Mesodermal cell (in vitro differentiated cells): ENCODE measurements at regions not wholly inside any gene's neighbourhood (a gene's known extent, or its start where the extent isn't known, plus 50 kb on each side); places are given as distances from the start of the nearest gene placed in this dataset.

Experiments used
- H3K27ac ChIP-seq: 2 replicates; pipeline ENCODE4 v1.7.0; 2013; ENCODE audit warnings: mild to moderate bottlenecking, low read depth, low read length, moderate library complexity; ENCODE audit not compliant: severe bottlenecking
- H3K36me3 ChIP-seq: 2 replicates; pipeline ENCODE4 v1.7.1; 2013; ENCODE audit warnings: mild to moderate bottlenecking, low read length, moderate library complexity; ENCODE audit not compliant: control insufficient read depth, insufficient read depth
- H3K4me1 ChIP-seq: one replicate; pipeline ENCODE4 v1.7.1; 2013; ENCODE audit warnings: mild to moderate bottlenecking, low read length; ENCODE audit not compliant: insufficient read depth, control insufficient read depth, poor library complexity, severe bottlenecking
- H3K4me3 ChIP-seq: 2 replicates; pipeline ENCODE4 v1.7.0; 2013; ENCODE audit warnings: low read length, control low read depth, mild to moderate bottlenecking; ENCODE audit not compliant: insufficient read depth, poor library complexity, severe bottlenecking; ENCODE audit errors: extremely low read depth
- H3K9me3 ChIP-seq: 2 replicates; pipeline ENCODE4 v1.7.1; 2013; ENCODE audit warnings: mild to moderate bottlenecking, low read length, moderate library complexity; ENCODE audit not compliant: control insufficient read depth
- WGBS, 2 experiments: methylation state at CpG; one replicate each; pipeline ENCODE4 v1.1.5; 2013; ENCODE audit warnings: missing lambda C conversion rate in 2 of 2; ENCODE audit not compliant: insufficient coverage in 2 of 2; 5-methylcytosine and 5-hydroxymethylcytosine counted together

GRCh38 chr1:90650401-90650800, 66.7 kb downstream of the BARHL2 start:
- no peaks in the 10 kb centered on the region for H3K36me3 ChIP-seq
- H3K4me3 ChIP-seq, result no peak overlapping the region
- no peaks in the 10 kb centered on the region for H3K4me1 ChIP-seq
- H3K27ac ChIP-seq, result no peak overlapping the region
- WGBS, 2 experiments, result 85 to 91% methylated on average over 4 of the region's 4 CpGs
- H3K9me3 ChIP-seq, result no peaks in the 10 kb centered on the region

DNA sequence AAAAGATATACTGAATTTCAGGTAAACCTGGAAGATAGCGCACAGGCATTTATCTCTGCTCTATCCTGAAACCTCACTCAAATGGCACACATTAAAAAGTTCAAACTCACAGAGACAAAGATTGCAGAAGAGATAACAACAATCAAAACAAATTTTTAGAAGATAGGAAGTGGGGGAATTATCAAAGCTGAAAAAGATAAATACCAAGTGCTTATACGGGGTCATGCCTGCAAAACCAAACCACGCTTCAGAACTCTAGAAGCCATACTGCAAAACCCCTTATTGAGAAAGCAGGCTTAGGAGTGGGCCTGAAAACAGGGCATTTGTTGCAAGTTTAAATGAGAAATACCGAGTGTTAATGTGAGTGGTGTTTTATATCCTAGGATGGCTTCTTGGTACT, 76.8 kb downstream of the BARHL2 start:
- Histone ChIP-seq H3K27ac (no peak overlapping the region), H3K4me3 (no peak overlapping the region), H3K4me1 (no peaks in the 10 kb centered on the region), H3K9me3 (no peaks in the 10 kb centered on the region), H3K36me3 (no peaks in the 10 kb centered on the region)
- WGBS, 2 experiments, result 100% methylated on average over 1 of the region's 4 CpGs

- no peaks in the 10 kb centered on the region for H3K9me3 ChIP-seq
- H3K27ac ChIP-seq, result no peak overlapping the region
- no peaks in the 10 kb centered on the region for H3K4me1 ChIP-seq
- H3K36me3 ChIP-seq, result no peaks in the 10 kb centered on the region
- no peak overlapping the region for H3K4me3 ChIP-seq
- WGBS, 2 experiments, result 97 to 100% methylated on average over 1 to 5 of the region's 5 CpGs
These were observed 94.4 kb downstream of the BARHL2 start for GRCh38 chr1:90622666-90623065.

GRCh38 chr1:90621986-90622385, 95.1 kb downstream of the BARHL2 start:
- Histone ChIP-seq H3K36me3 (no peaks in the 10 kb centered on the region), H3K9me3 (no peaks in the 10 kb centered on the region), H3K27ac (no peak overlapping the region), H3K4me3 (no peak overlapping the region), H3K4me1 (no peaks in the 10 kb centered on the region)
- 94 to 100% methylated on average over 1 to 2 of the region's 3 CpGs for WGBS, 2 experiments

DNA sequence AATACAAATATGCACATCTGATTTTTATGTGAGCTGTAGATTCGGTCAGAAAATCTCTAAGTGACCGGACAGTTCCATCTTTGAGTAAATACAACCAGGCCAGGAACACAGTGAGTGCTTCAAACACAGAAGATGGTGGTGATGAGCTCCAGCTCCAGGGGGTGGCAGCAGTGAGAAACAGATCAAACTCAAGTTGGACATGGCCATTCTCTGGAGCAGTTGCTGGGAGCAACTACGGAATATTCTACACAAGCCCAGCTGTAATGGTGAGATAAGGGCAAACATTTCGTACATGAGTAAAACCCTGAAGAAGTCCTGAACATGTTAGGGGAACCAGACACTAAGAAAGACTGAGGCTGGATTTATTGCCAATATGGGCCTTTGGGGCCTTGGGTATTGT, 100.7 kb downstream of the BARHL2 start:
- 66 to 82% methylated on average over 4 of the region's 4 CpGs for WGBS, 2 experiments

DNA sequence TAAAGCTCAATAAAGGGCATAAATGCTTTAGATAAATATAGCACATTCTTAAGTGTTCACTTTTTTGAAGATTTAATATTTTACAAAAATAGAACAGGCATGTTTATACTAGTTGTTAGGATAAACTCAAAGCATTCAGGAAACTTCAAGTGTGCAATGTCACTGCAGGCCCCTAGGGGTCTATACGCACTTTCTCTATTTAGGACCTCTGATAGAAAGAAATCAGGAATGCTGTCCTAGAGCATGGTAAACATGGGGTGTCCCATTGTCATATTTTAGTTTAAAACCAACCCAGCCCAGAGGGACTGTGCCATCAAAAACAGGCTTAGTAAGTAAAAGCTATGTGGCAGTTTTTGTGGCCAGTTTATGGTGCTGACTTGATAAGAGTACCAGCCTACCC, 102.2 kb downstream of the BARHL2 start:
- 86 to 90% methylated on average over 1 of the region's 1 CpG for WGBS, 2 experiments
- Histone ChIP-seq H3K9me3 (no peaks in the 10 kb centered on the region), H3K27ac (no peak overlapping the region), H3K4me1 (no peaks in the 10 kb centered on the region), H3K4me3 (no peak overlapping the region), H3K36me3 (no peaks in the 10 kb centered on the region)

More for the DNA sequence above, 100.7 kb downstream of the BARHL2 start:
- H3K4me1 ChIP-seq, result no peaks in the 10 kb centered on the region
- H3K9me3 ChIP-seq, result no peaks in the 10 kb centered on the region
- H3K36me3 ChIP-seq, result no peaks in the 10 kb centered on the region
- no peak overlapping the region for H3K27ac ChIP-seq
- H3K4me3 ChIP-seq, result no peak overlapping the region

DNA sequence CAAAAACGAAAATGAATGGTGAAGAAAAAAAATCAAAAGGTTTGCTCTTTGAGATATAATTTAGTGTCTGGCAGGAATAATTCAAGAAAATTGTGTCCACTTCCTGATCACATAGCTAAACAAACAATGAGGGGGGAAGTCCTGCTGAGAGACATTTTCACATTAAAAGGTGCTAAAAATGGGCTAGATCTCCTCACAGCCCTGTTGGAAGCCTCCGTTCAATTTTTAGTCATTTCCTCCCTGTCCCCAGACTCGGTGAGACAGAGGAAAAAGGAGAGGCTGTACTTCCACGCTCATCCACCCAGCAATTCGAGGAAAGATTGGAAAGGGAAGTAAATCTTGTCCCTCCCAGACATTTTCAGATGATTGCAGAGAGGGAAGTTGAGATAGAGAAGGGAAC, 103.7 kb downstream of the BARHL2 start:
- H3K27ac ChIP-seq, result no peak overlapping the region
- no peaks in the 10 kb centered on the region for H3K4me1 ChIP-seq
- no peaks in the 10 kb centered on the region for H3K36me3 ChIP-seq
- no CpG with 5 or more reads among the region's 5 CpGs for WGBS, 2 experiments
- H3K4me3 ChIP-seq, result no peak overlapping the region
- no peaks in the 10 kb centered on the region for H3K9me3 ChIP-seq

DNA sequence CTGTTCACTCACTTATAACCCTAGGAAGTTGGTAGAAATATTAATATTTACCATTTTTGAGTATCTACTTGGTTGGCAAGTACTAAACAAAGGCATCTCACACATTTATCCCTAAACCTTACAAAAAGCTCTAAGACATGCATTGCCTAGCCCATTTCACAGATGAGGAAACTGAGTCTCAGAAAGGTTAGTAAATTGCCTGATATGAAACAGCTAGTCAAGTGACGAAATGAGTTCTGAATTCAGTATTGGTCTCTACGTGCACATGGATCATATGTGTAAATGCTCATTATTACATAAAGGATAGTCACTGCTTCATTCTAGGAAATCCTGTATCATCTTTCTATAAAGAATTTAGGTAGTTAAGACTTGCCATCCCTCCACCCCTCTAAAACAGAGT, 105.1 kb downstream of the BARHL2 start:
- 85 to 89% methylated on average over 1 to 2 of the region's 2 CpGs for WGBS, 2 experiments
- H3K9me3 ChIP-seq, result no peaks in the 10 kb centered on the region
- no peak overlapping the region for H3K4me3 ChIP-seq
- H3K4me1 ChIP-seq, result no peaks in the 10 kb centered on the region
- H3K27ac ChIP-seq, result no peak overlapping the region
- no peaks in the 10 kb centered on the region for H3K36me3 ChIP-seq

- Histone ChIP-seq H3K4me3 (no peak overlapping the region), H3K9me3 (no peaks in the 10 kb centered on the region), H3K27ac (no peak overlapping the region), H3K36me3 (no peaks in the 10 kb centered on the region), H3K4me1 (no peaks in the 10 kb centered on the region)
- 100% methylated on average over 2 to 3 of the region's 4 CpGs for WGBS, 2 experiments
These were observed 109.4 kb downstream of the BARHL2 start for GRCh38 chr1:90607736-90608135.

- 83 to 88% methylated on average over 1 of the region's 1 CpG for WGBS, 2 experiments
- H3K27ac ChIP-seq, result no peak overlapping the region
- no peaks in the 10 kb centered on the region for H3K4me1 ChIP-seq
- H3K4me3 ChIP-seq, result no peak overlapping the region
- H3K36me3 ChIP-seq, result no peaks in the 10 kb centered on the region
- no peaks in the 10 kb centered on the region for H3K9me3 ChIP-seq
These were observed 112.0 kb downstream of the BARHL2 start for GRCh38 chr1:90605070-90605469.

- H3K4me1 ChIP-seq, result no peaks in the 10 kb centered on the region
- no peak overlapping the region for H3K4me3 ChIP-seq
- H3K36me3 ChIP-seq, result no peaks in the 10 kb centered on the region
- H3K9me3 ChIP-seq, result no peaks in the 10 kb centered on the region
- no peak overlapping the region for H3K27ac ChIP-seq
These were observed 123.8 kb downstream of the BARHL2 start for GRCh38 chr1:90593312-90593711.

- H3K9me3 ChIP-seq, result no peaks in the 10 kb centered on the region
- H3K36me3 ChIP-seq, result no peaks in the 10 kb centered on the region
- H3K4me1 ChIP-seq, result no peaks in the 10 kb centered on the region
- no peak overlapping the region for H3K27ac ChIP-seq
- WGBS, 2 experiments, result 74 to 76% methylated on average over 7 to 8 of the region's 10 CpGs
- no peak overlapping the region for H3K4me3 ChIP-seq
These were observed 125.1 kb downstream of the BARHL2 start for GRCh38 chr1:90591970-90592356.
